WTC11 (cell line): ENCODE measurements at regions not wholly inside any gene's neighbourhood (a gene's known extent, or its start where the extent isn't known, plus 50 kb on each side); places are given as distances from the start of the nearest gene placed in this dataset.

ENCODE experiments used
- ATF3 ChIP-seq: sonication (generic); formaldehyde crosslinking; conservative IDR thresholded peaks from 2 replicates; pipeline ENCODE4 v1.8.1; 2022; ENCODE audit warnings: mild to moderate bottlenecking, missing genetic modification reagents
- CTCF ChIP-seq: fragments of 200-600 bp; IDR thresholded peaks from 2 replicates; pipeline ENCODE4 v1.8.0; 2022; ENCODE audit warnings: antibody characterized with exemption
- ELF4 ChIP-seq: sonication (generic); formaldehyde crosslinking; IDR thresholded peaks from 2 replicates; pipeline ENCODE4 v1.8.1; 2022; ENCODE audit warnings: low read depth, mild to moderate bottlenecking, moderate library complexity, missing genetic modification reagents
- FOXJ3 ChIP-seq: sonication (generic); formaldehyde crosslinking; IDR thresholded peaks from 2 replicates; pipeline ENCODE4 v1.9.0; 2021; ENCODE audit warnings: missing genetic modification reagents, mild to moderate bottlenecking, borderline replicate concordance
- MAX ChIP-seq: sonication (generic); formaldehyde crosslinking; IDR thresholded peaks from 2 replicates; pipeline ENCODE4 v1.8.0; 2022; ENCODE audit warnings: mild to moderate bottlenecking, missing genetic modification reagents
- NR1H2 ChIP-seq: sonication (generic); formaldehyde crosslinking; IDR thresholded peaks from 2 replicates; pipeline ENCODE4 v1.9.0; 2021; ENCODE audit warnings: mild to moderate bottlenecking, moderate library complexity, missing genetic modification reagents
- TEAD1 ChIP-seq: sonication (generic); formaldehyde crosslinking; IDR thresholded peaks from 2 replicates; pipeline ENCODE4 v1.8.0; 2022; ENCODE audit warnings: mild to moderate bottlenecking, missing genetic modification reagents
- TF ChIP-seq, protein P1 (sequence below): sonication (generic); formaldehyde crosslinking; IDR thresholded peaks from 2 replicates; pipeline ENCODE4 v1.8.1; 2023; ENCODE audit warnings: mild to moderate bottlenecking, moderate library complexity, missing genetic modification reagents
- TF ChIP-seq, protein P2 (sequence below): sonication (generic); formaldehyde crosslinking; IDR thresholded peaks from 2 replicates; pipeline ENCODE4 v1.8.0; 2023; ENCODE audit warnings: missing genetic modification reagents, mild to moderate bottlenecking, borderline replicate concordance

- TF ChIP-seq, protein P1, sequence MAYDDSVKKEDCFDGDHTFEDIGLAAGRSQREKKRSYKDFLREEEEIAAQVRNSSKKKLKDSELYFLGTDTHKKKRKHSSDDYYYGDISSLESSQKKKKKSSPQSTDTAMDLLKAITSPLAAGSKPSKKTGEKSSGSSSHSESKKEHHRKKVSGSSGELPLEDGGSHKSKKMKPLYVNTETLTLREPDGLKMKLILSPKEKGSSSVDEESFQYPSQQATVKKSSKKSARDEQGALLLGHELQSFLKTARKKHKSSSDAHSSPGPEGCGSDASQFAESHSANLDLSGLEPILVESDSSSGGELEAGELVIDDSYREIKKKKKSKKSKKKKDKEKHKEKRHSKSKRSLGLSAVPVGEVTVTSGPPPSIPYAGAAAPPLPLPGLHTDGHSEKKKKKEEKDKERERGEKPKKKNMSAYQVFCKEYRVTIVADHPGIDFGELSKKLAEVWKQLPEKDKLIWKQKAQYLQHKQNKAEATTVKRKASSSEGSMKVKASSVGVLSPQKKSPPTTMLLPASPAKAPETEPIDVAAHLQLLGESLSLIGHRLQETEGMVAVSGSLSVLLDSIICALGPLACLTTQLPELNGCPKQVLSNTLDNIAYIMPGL (CRISPR knock-in tag): no peak
- no peak for TF ChIP-seq ELF4 (CRISPR knock-in tag)
- TF ChIP-seq CTCF: no peak
- no peak for TF ChIP-seq MAX (CRISPR knock-in tag)
- TF ChIP-seq NR1H2 (CRISPR knock-in tag): no peak
- TF ChIP-seq TEAD1 (CRISPR knock-in tag): no peak
- TF ChIP-seq FOXJ3 (CRISPR knock-in tag): no peak
- TF ChIP-seq, protein P2, sequence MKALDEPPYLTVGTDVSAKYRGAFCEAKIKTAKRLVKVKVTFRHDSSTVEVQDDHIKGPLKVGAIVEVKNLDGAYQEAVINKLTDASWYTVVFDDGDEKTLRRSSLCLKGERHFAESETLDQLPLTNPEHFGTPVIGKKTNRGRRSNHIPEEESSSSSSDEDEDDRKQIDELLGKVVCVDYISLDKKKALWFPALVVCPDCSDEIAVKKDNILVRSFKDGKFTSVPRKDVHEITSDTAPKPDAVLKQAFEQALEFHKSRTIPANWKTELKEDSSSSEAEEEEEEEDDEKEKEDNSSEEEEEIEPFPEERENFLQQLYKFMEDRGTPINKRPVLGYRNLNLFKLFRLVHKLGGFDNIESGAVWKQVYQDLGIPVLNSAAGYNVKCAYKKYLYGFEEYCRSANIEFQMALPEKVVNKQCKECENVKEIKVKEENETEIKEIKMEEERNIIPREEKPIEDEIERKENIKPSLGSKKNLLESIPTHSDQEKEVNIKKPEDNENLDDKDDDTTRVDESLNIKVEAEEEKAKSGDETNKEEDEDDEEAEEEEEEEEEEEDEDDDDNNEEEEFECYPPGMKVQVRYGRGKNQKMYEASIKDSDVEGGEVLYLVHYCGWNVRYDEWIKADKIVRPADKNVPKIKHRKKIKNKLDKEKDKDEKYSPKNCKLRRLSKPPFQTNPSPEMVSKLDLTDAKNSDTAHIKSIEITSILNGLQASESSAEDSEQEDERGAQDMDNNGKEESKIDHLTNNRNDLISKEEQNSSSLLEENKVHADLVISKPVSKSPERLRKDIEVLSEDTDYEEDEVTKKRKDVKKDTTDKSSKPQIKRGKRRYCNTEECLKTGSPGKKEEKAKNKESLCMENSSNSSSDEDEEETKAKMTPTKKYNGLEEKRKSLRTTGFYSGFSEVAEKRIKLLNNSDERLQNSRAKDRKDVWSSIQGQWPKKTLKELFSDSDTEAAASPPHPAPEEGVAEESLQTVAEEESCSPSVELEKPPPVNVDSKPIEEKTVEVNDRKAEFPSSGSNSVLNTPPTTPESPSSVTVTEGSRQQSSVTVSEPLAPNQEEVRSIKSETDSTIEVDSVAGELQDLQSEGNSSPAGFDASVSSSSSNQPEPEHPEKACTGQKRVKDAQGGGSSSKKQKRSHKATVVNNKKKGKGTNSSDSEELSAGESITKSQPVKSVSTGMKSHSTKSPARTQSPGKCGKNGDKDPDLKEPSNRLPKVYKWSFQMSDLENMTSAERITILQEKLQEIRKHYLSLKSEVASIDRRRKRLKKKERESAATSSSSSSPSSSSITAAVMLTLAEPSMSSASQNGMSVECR (CRISPR knock-in tag): no peak
- no peak for TF ChIP-seq ATF3 (CRISPR knock-in tag)
These were observed 540.0 kb upstream of the GRAMD2B start for GRCh38 chr5:125883223-125883622.
